ENCODE measurements at regions not wholly inside any gene's neighbourhood (a gene's known extent, or its start where the extent isn't known, plus 50 kb on each side); places are given as distances from the start of the nearest gene placed in this dataset.

- BruUV-seq (replicated peaks): no TSS peak
- H3K9me2 ChIP-seq (ENCODE audit: insufficient read depth): no peaks in the 10 kb centered on the region
- TF ChIP-seq ATF3 (IDR thresholded peaks at IDR 0.05) (no peak), ELF1 (IDR thresholded peaks at IDR 0.05; ENCODE audit: borderline replicate concordance, low read depth) (no peak), EZH2phosphoT487 (IDR thresholded peaks at IDR 0.05; ENCODE audit: borderline replicate concordance) (no peak), RAD21 (IDR thresholded peaks at IDR 0.05; ENCODE audit: low read depth) (no peak), CBX3 (IDR thresholded peaks at IDR 0.05; ENCODE audit: low read depth) (no peak)
- no peak overlapping the region for H3K27ac ChIP-seq (ENCODE audit: low read depth, low read length)
- H4K20me1 ChIP-seq (ENCODE audit: insufficient read depth): no peaks in the 10 kb centered on the region
- H3K79me2 ChIP-seq (ENCODE audit: insufficient read depth, low read length): no peaks in the 10 kb centered on the region
- no peaks in the 10 kb centered on the region for H3K36me3 ChIP-seq (ENCODE audit: control insufficient read depth in 1 of 2, insufficient read depth in 2 of 2, low read length in 2 of 2)
- DNase-seq (ENCODE audit: low read depth, low spot score) (no peak), ATAC-seq (no peak)
- ChIA-PET RAD21 (ENCODE audit: low non-redundant PET in 1 of 2, low total read pairs in 2 of 2, uncharacterized antibody in 2 of 2, unreplicated experiment in 2 of 2) (no interaction called here), CTCF (no interaction called here), POLR2A (no interaction called here)
- H3K4me1 ChIP-seq (ENCODE audit: control insufficient read depth in 1 of 2, insufficient read depth in 2 of 2, low read length in 2 of 2): peaks cover 0 to 4% of the 10 kb centered on the region in 2 experiments; a peak in 2 of 4 replicates
- H2AFZ ChIP-seq (ENCODE audit: low read depth, low read length, poor library complexity, severe bottlenecking): no peak overlapping the region
- no peak overlapping the region for H3K9ac ChIP-seq (ENCODE audit: low read length)
- no peak overlapping the region for H3K4me2 ChIP-seq (ENCODE audit: low read length)
- H3K9me3 ChIP-seq (ENCODE audit: control insufficient read depth in 1 of 2, insufficient read depth in 1 of 2, low read depth in 1 of 2, low read length in 2 of 2): no peaks in the 10 kb centered on the region
- intact Hi-C loops (cut with micrococcal nuclease): no loop called here
- H3K4me3 ChIP-seq (replicated peaks in 1 of 2; ENCODE audit: low read depth in 1 of 2, low read length in 2 of 2): no peak overlapping the region
- no peaks in the 10 kb centered on the region for H3K27me3 ChIP-seq (ENCODE audit: insufficient read depth, low read length)
Observed at GRCh38 chr2:158893474-158893873, 75.0 kb upstream of the TANC1 start.

- no peaks in the 10 kb centered on the region for H3K27me3 ChIP-seq (ENCODE audit: insufficient read depth, low read length)
- no peaks in the 10 kb centered on the region for H3K9me2 ChIP-seq (ENCODE audit: insufficient read depth)
- H3K27ac ChIP-seq (ENCODE audit: low read depth, low read length): no peak overlapping the region
- H3K4me3 ChIP-seq (replicated peaks in 1 of 2; ENCODE audit: low read depth in 1 of 2, low read length in 2 of 2): no peak overlapping the region
- ChIA-PET RAD21 (ENCODE audit: low non-redundant PET in 1 of 2, low total read pairs in 2 of 2, uncharacterized antibody in 2 of 2, unreplicated experiment in 2 of 2) (no interaction called here), CTCF (no interaction called here), POLR2A (no interaction called here)
- no peak overlapping the region for H3K9ac ChIP-seq (ENCODE audit: low read length)
- no peak for DNase-seq (ENCODE audit: low read depth, low spot score)
- no peaks in the 10 kb centered on the region for H3K79me2 ChIP-seq (ENCODE audit: insufficient read depth, low read length)
- peaks cover 0 to 4% of the 10 kb centered on the region in 2 experiments; a peak in 2 of 4 replicates for H3K4me1 ChIP-seq (ENCODE audit: control insufficient read depth in 1 of 2, insufficient read depth in 2 of 2, low read length in 2 of 2)
- no peak for ATAC-seq
- BruUV-seq (replicated peaks): no TSS peak
- no peaks in the 10 kb centered on the region for H3K36me3 ChIP-seq (ENCODE audit: control insufficient read depth in 1 of 2, insufficient read depth in 2 of 2, low read length in 2 of 2)
- H3K9me3 ChIP-seq (ENCODE audit: control insufficient read depth in 1 of 2, insufficient read depth in 1 of 2, low read depth in 1 of 2, low read length in 2 of 2): no peaks in the 10 kb centered on the region
- TF ChIP-seq RAD21 (IDR thresholded peaks at IDR 0.05; ENCODE audit: low read depth) (no peak), CTCF (IDR thresholded peaks at IDR 0.05 in 2 of 3, conservative IDR thresholded peaks at IDR 0.05 in 1 of 3; ENCODE audit: borderline replicate concordance in 1 of 3, insufficient read depth in 1 of 3, low read depth in 2 of 3, low read length in 2 of 3) (no peak), FOSL1 (IDR thresholded peaks at IDR 0.05; ENCODE audit: low read depth) (no peak), TCF7L2 (IDR thresholded peaks at IDR 0.05; ENCODE audit: borderline replicate concordance, extremely low read depth, insufficient read depth, insufficient read length) (no peak), ZBTB33 (IDR thresholded peaks at IDR 0.05; ENCODE audit: extremely low read depth, insufficient replicate concordance, low read length) (no peak), EZH2 (IDR thresholded peaks at IDR 0.05) (no peak), ZFX (IDR thresholded peaks at IDR 0.05) (no peak), ELF1 (IDR thresholded peaks at IDR 0.05; ENCODE audit: borderline replicate concordance, low read depth) (no peak), ATF3 (IDR thresholded peaks at IDR 0.05) (no peak), SRF (IDR thresholded peaks at IDR 0.05; ENCODE audit: low read depth) (no peak)
- intact Hi-C loops (cut with micrococcal nuclease): no loop called here
- H4K20me1 ChIP-seq (ENCODE audit: insufficient read depth): no peaks in the 10 kb centered on the region
- H3K4me2 ChIP-seq (ENCODE audit: low read length): no peak overlapping the region
- no peak overlapping the region for H2AFZ ChIP-seq (ENCODE audit: low read depth, low read length, poor library complexity, severe bottlenecking)
Observed at GRCh38 chr2:158894078-158894477, 74.4 kb upstream of the TANC1 start.
